ENCODE measurements at regions not wholly inside any gene's neighbourhood (a gene's known extent, or its start where the extent isn't known, plus 50 kb on each side); places are given as distances from the start of the nearest gene placed in this dataset.

DNA sequence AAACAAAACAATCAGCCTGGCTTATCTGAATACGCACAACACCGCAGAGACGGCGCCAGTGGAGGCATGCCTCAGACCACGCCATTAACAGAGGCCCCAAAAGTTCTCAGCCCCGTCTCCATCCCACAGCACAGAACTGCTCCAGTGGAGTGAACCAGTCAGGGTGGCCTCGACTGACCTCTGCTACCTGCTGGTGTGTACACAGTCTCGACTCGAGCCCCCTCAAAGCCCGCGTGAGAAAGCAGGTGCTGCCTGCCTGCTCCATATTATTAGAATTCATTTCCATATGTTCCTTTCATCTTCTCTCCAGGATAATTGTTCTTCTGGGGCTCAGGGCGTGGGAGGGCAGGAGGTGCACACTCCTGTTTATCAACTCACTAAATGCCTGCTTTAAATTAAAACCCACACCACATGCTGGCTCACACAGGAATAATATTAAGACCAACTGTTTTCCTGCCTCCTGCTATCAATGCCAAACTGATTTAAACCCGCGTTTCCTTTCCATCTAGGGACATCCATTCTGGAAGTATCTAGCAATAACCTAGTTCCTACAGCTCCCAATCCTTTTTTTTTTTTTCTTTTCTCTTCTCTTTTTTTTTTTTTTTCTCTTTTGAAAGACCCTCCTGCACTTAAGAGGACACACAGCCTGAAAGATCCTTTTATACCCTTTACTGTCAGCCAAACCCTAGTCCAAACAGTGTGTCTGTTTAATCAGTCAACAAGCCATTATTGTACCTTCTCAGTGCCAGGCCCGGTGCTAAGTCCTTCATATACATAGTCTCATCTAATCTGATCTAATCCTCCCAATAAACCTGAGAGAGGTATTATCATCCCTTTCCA is 101.2 kb downstream of the TLE3 start:
- DNase-seq: no peak

- no peak for DNase-seq
Measured at GRCh38 chr15:69997161-69997485, 100.6 kb downstream of the TLE3 start.
